Nephron progenitor cell (in vitro differentiated cells): ENCODE measurements at regions not wholly inside any gene's neighbourhood (a gene's known extent, or its start where the extent isn't known, plus 50 kb on each side); places are given as distances from the start of the nearest gene placed in this dataset.

Experiments used
- DNase-seq: peaks from one replicate; pipeline ENCODE4 v3.0.0; 2021
- H3K27ac Mint-ChIP-seq: 2 replicates; pipeline ENCODE4 v1.8.0; 2021; ENCODE audit warnings: mild to moderate bottlenecking, moderate library complexity, mixed read lengths
- H3K27me3 Mint-ChIP-seq: 2 replicates; pipeline ENCODE4 v1.8.0; 2021; ENCODE audit warnings: mild to moderate bottlenecking, low read depth, mixed read lengths; ENCODE audit not compliant: poor library complexity
- H3K36me3 Mint-ChIP-seq: 2 replicates; pipeline ENCODE4 v1.8.0; 2021; ENCODE audit warnings: low read depth, mixed read lengths
- H3K4me1 Mint-ChIP-seq: 2 replicates; pipeline ENCODE4 v1.8.0; 2021; ENCODE audit warnings: mixed read lengths
- H3K4me3 Mint-ChIP-seq: 2 replicates; pipeline ENCODE4 v1.8.0; 2021; ENCODE audit warnings: mild to moderate bottlenecking, moderate library complexity, mixed read lengths
- H3K9me3 Mint-ChIP-seq: 2 replicates; pipeline ENCODE4 v1.8.0; 2021; ENCODE audit warnings: mild to moderate bottlenecking, moderate library complexity, mixed read lengths
- CTCF ChIP-seq: fragments of 200-600 bp; sonication (generic); IDR thresholded peaks from 2 replicates; pipeline ENCODE4 v1.5.0; 2021; ENCODE audit warnings: antibody characterized with exemption

- H3K4me1 Mint-ChIP-seq, result peaks cover 10% of the 10 kb centered on the region
- TF ChIP-seq CTCF, result peak; percentile 41
- no peak overlapping the region for H3K27ac Mint-ChIP-seq
- no peaks in the 10 kb centered on the region for H3K36me3 Mint-ChIP-seq
- H3K4me3 Mint-ChIP-seq, result no peak overlapping the region
- peak; percentile 34 for DNase-seq
- no peaks in the 10 kb centered on the region for H3K9me3 Mint-ChIP-seq
- no peaks in the 10 kb centered on the region for H3K27me3 Mint-ChIP-seq
Measured at GRCh38 chr3:81395739-81396513, 365.5 kb downstream of the GBE1 start.

DNA sequence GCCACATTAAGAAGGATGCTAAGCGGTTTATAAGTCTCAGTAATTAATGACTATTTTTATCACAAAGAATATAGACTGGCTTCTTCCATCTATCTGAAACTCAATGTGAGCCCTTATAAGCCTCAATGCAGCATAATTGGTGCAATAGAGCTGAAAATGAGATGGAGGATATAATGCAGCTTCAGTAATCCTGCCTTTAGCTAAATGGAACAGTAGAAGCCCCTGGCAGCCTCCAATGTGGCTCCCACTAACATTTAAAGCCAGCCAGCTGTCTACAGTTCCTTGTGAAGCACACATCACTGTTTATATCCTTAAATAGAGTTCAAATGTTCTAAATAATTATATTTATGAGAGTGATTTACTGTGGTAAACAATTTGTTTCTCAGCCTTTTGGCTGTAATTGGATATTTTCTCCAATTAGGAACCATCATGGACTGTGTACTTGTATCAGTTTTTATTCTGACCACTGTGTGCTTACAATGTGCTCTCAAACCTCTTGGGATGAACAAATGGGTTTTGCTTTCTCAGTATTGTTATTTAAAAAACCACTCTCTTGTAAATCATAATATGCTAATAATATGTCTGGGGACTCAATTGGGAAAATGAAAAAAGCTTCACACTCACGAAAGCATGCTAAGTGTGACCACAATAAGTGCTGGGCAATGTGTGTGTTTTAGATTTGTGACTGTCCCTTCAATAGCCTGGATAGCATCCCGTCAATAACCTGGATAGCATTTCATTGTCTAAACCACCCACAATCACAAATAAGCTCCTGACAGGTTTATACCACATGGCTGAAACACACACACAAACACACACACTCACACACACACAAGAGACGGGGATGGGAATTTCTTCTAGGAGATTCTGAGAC, 366.6 kb downstream of the GBE1 start:
- Mint-ChIP-seq H3K27ac (no peak overlapping the region), H3K4me3 (no peak overlapping the region), H3K27me3 (no peaks in the 10 kb centered on the region), H3K9me3 (no peaks in the 10 kb centered on the region), H3K4me1 (peaks cover 10% of the 10 kb centered on the region), H3K36me3 (no peaks in the 10 kb centered on the region)
- no peak for TF ChIP-seq CTCF
- DNase-seq, result no peak

GRCh38 chr3:81393251-81393650, 368.2 kb downstream of the GBE1 start:
- H3K4me3 Mint-ChIP-seq, result no peak overlapping the region
- no peaks in the 10 kb centered on the region for H3K27me3 Mint-ChIP-seq
- DNase-seq, result no peak
- no peak for TF ChIP-seq CTCF
- H3K36me3 Mint-ChIP-seq, result no peaks in the 10 kb centered on the region
- peaks cover 10% of the 10 kb centered on the region for H3K4me1 Mint-ChIP-seq
- H3K9me3 Mint-ChIP-seq, result no peaks in the 10 kb centered on the region
- no peak overlapping the region for H3K27ac Mint-ChIP-seq

DNA sequence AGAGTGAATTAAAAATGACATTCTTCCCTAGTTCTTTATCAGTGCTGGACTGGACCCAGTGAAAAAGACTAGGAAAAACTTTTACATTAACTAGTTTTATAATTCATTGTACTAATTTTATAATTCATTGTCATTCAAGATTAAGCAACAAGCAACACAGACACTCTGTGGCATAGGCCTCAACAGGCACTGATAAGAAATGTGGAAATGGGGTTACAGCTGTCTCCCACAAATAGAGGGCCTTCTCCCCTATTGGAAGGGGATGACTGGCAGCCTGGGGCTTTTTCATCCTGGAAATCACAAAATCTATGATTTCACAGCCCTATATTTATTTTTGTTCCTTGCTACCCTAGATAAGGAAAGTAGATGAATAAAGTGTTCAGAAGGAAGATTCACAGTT, 370.6 kb downstream of the GBE1 start:
- H3K27ac Mint-ChIP-seq, result no peak overlapping the region
- H3K27me3 Mint-ChIP-seq, result no peaks in the 10 kb centered on the region
- no peak for TF ChIP-seq CTCF
- H3K4me3 Mint-ChIP-seq, result no peak overlapping the region
- H3K4me1 Mint-ChIP-seq, result peaks cover 26% of the 10 kb centered on the region
- no peaks in the 10 kb centered on the region for H3K9me3 Mint-ChIP-seq
- no peaks in the 10 kb centered on the region for H3K36me3 Mint-ChIP-seq
- no peak for DNase-seq

DNA sequence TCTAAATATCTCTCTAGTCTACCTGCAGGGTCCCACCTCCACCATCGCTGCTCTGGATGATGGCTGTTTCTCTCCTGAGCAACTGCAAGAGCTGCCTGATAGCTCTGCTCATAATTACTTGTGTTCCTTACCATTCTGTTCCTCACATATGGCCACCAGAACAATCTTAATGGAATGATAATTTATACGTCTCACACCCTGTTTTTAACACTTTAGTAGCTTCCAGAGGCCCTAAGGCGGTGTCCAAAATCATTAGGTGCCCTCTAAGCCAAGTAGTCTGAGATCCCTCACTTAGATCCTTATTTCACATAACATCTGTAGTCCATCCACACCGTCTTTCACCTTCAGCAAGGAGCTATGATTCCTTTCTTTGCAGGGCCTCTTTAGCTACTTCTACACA, 373.3 kb downstream of the GBE1 start:
- no peak for DNase-seq
- Mint-ChIP-seq H3K4me3 (no peak overlapping the region), H3K27me3 (no peaks in the 10 kb centered on the region), H3K27ac (no peak overlapping the region), H3K4me1 (peaks cover 18% of the 10 kb centered on the region), H3K9me3 (no peaks in the 10 kb centered on the region), H3K36me3 (no peaks in the 10 kb centered on the region)
- no peak for TF ChIP-seq CTCF
